ENCODE measurements at regions not wholly inside any gene's neighbourhood (a gene's known extent, or its start where the extent isn't known, plus 50 kb on each side); places are given as distances from the start of the nearest gene placed in this dataset.

DNA sequence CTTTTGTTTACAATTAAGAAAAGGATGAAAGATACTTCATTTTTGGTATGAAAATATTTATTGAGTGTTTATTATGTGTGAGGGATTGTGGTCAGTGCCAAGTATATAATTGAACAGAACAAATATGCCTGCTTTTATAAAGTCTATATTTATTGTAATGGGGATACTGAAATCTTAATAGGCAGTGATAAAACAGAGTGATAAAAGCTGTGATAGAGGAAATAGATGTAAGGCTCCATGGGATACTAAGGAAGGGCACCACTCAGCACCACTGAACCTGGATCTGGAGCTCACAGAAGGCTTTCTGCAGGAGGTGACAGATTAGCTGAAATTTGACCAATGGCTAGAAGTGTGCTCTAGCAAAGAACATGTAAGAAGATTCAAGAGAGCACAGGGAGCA lies 263.5 kb downstream of the C4orf33 start:
- DNase-seq (ENCODE audit: low spot score), result no peak
- Histone ChIP-seq H3K27ac (ENCODE audit: low read depth in 1 of 2, low read length in 2 of 2) (no peak overlapping the region), H3K4me3 (ENCODE audit: low read depth in 1 of 3, low read length in 3 of 3) (no peak overlapping the region), H3K36me3 (ENCODE audit: control insufficient read depth in 4 of 4, insufficient read depth in 3 of 4, low read depth in 1 of 4, low read length in 3 of 4) (no peaks in the 10 kb centered on the region), H3K9ac (ENCODE audit: low read depth in 1 of 2, low read length in 2 of 2) (no peak overlapping the region), H3K4me1 (ENCODE audit: control insufficient read depth in 4 of 4, insufficient read depth in 4 of 4, low read length in 3 of 4) (no peaks in the 10 kb centered on the region), H3K9me3 (ENCODE audit: control insufficient read depth in 4 of 4, low read length in 3 of 4) (no peaks in the 10 kb centered on the region), H3K27me3 (ENCODE audit: control insufficient read depth in 4 of 4, insufficient read depth in 4 of 4, low read length in 3 of 4) (peaks cover 0 to 12% (median 0%) of the 10 kb centered on the region in 4 donors)
- no peak for TF ChIP-seq EGR1 (IDR thresholded peaks at IDR 0.05; ENCODE audit: low read depth in 2 of 2)

DNA sequence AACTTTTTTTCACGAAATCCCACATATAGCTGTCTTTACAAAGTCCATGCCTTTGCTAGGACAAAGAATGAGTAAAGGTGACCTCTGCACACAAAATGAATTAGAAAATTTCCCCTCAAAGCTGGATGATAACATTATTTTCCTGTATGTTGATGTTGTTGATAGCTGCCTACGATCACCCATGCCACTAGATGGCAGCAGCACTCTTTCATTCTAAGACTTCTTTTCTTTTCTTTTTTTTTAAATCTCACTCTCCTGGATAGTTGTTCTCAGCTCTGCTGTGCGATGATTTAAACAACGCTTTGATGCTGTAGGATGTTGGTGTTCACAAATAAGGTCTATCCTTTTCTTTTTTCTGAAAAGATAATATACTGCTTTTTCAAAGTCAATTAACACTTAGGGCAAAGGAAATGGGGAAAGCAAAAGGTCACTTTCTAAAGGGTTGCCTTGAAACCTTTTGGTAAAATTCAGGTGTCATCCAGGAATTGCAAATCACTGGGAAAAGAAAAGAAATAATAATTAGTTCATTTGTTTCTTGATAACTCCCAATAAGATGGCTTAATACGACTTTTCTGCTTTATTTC lies 266.8 kb downstream of the C4orf33 start:
- Histone ChIP-seq H3K9ac (ENCODE audit: low read depth in 1 of 2, low read length in 2 of 2) (no peak overlapping the region), H3K4me3 (ENCODE audit: low read depth in 1 of 3, low read length in 3 of 3) (no peak overlapping the region), H3K27ac (ENCODE audit: low read depth in 1 of 2, low read length in 2 of 2) (no peak overlapping the region), H3K4me1 (ENCODE audit: control insufficient read depth in 4 of 4, insufficient read depth in 4 of 4, low read length in 3 of 4) (no peaks in the 10 kb centered on the region), H3K36me3 (ENCODE audit: control insufficient read depth in 4 of 4, insufficient read depth in 3 of 4, low read depth in 1 of 4, low read length in 3 of 4) (no peaks in the 10 kb centered on the region), H3K9me3 (ENCODE audit: control insufficient read depth in 4 of 4, low read length in 3 of 4) (no peaks in the 10 kb centered on the region), H3K27me3 (ENCODE audit: control insufficient read depth in 4 of 4, insufficient read depth in 4 of 4, low read length in 3 of 4) (peaks cover 0 to 6% (median 0%) of the 10 kb centered on the region in 4 donors)
- TF ChIP-seq FOXA2 (IDR thresholded peaks at IDR 0.05) (no peak), HNF4G (IDR thresholded peaks at IDR 0.05) (no peak), MAX (IDR thresholded peaks at IDR 0.05) (no peak), SP1 (IDR thresholded peaks at IDR 0.05) (no peak), CTCF (IDR thresholded peaks at IDR 0.05; ENCODE audit: low read depth, low read length, missing input control) (peak; percentile 85), GABPA (IDR thresholded peaks at IDR 0.05 in 1 of 2, conservative IDR thresholded peaks at IDR 0.05 in 1 of 2) (no peak), HNF4A (conservative IDR thresholded peaks at IDR 0.05) (no peak), ZBTB33 (IDR thresholded peaks at IDR 0.05) (no peak), EGR1 (IDR thresholded peaks at IDR 0.05; ENCODE audit: low read depth in 2 of 2) (no peak), TAF1 (conservative IDR thresholded peaks at IDR 0.05) (no peak), FOXA1 (IDR thresholded peaks at IDR 0.05) (no peak), REST (IDR thresholded peaks at IDR 0.05) (no peak), RXRA (IDR thresholded peaks at IDR 0.05) (no peak), RAD21 (IDR thresholded peaks at IDR 0.05) (peak; percentile 92), NR2F2 (IDR thresholded peaks at IDR 0.05) (no peak), YY1 (IDR thresholded peaks at IDR 0.05) (no peak)
- TF ChIP-seq, protein P1, sequence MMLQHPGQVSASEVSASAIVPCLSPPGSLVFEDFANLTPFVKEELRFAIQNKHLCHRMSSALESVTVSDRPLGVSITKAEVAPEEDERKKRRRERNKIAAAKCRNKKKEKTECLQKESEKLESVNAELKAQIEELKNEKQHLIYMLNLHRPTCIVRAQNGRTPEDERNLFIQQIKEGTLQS (IDR thresholded peaks at IDR 0.05), result no peak
- peak; percentile 39 for DNase-seq (ENCODE audit: low spot score)
- 8% methylated on average over 5 of the region's 5 CpGs for WGBS
